ENCODE measurements at regions not wholly inside any gene's neighbourhood (a gene's known extent, or its start where the extent isn't known, plus 50 kb on each side); places are given as distances from the start of the nearest gene placed in this dataset.

- DNase-seq (ENCODE audit: low spot score), result no peak
Measured at GRCh38 chr14:105844047-105844630, 317.8 kb downstream of the TMEM121 start.

- peak; percentile 58 for DNase-seq (ENCODE audit: low spot score)
Measured at GRCh38 chr14:105844810-105845724, 318.7 kb downstream of the TMEM121 start.

GRCh38 chr14:105845725-105846309 is 319.4 kb downstream of the TMEM121 start:
- DNase-seq (ENCODE audit: low spot score), result no peak

- no peak for DNase-seq (ENCODE audit: low spot score)
Measured at GRCh38 chr14:105846312-105846711, 319.9 kb downstream of the TMEM121 start.

DNA sequence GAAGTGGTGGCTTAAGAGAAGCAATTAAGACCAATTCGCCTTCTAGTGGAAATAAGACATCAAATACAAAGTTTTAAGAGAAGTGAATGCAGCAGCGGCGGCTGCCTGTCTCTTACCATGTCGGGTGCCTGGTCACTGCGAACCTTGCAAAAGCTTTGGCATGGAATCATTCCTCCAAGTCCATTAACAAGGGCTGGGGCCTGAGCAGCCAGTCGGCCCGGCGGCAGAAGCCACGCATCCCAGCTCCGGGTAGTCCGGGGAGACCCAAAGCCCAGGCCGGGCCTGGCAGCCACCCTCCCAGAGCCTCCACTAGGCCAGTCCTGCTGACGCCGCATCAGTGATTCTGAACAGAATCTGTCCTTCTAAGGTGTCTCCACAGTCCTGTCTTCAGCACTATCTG is 321.0 kb downstream of the TMEM121 start:
- DNase-seq (ENCODE audit: low spot score), result no peak

- DNase-seq (ENCODE audit: low spot score), result no peak
Measured at GRCh38 chr14:105848570-105848969, 322.2 kb downstream of the TMEM121 start.

GRCh38 chr14:105849933-105850626 is 323.7 kb downstream of the TMEM121 start:
- no peak for DNase-seq (ENCODE audit: low spot score)

- no peak for DNase-seq (ENCODE audit: low spot score)
Measured at GRCh38 chr14:105850853-105851581, 324.6 kb downstream of the TMEM121 start.

GRCh38 chr14:105851716-105852377 is 325.5 kb downstream of the TMEM121 start:
- DNase-seq (ENCODE audit: low spot score), result no peak

DNA sequence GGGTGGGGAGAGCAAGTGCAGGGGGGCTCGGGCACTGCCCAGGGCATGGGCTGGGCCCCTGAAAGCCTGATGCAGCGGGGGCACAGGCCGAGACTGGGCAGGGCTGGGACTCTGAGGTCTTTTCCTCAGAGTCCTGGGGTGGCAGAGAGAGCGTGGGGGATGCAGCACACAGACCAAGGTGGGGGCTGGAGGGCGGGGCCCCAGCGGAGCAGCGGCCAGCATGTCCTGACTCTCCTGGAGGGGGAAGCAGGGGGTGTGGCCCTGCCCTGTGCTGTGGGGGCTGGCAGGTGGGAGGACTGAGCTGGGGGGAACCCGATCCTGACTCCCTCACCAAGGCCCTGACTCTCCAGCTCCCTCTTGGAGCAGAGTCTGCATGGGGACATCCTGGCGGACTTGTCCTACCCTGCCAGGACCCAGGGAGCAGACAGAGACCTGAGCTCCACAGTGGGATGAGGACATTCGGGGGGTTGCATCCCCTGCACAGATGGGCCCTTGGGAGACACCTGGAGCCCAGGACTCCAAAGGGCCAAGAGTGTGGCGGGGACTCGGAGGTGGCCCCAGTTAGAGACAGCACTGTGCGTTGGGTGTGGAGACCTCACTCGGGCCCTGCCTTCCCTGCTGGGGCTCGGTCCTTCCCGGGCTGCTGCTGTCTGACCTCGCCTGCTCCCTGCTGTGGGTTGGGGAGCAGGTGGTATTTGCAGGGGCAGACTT is 326.1 kb downstream of the TMEM121 start:
- DNase-seq (ENCODE audit: low spot score), result no peak

- no peak for DNase-seq (ENCODE audit: low spot score)
Measured at GRCh38 chr14:105853089-105853906, 326.9 kb downstream of the TMEM121 start.

DNA sequence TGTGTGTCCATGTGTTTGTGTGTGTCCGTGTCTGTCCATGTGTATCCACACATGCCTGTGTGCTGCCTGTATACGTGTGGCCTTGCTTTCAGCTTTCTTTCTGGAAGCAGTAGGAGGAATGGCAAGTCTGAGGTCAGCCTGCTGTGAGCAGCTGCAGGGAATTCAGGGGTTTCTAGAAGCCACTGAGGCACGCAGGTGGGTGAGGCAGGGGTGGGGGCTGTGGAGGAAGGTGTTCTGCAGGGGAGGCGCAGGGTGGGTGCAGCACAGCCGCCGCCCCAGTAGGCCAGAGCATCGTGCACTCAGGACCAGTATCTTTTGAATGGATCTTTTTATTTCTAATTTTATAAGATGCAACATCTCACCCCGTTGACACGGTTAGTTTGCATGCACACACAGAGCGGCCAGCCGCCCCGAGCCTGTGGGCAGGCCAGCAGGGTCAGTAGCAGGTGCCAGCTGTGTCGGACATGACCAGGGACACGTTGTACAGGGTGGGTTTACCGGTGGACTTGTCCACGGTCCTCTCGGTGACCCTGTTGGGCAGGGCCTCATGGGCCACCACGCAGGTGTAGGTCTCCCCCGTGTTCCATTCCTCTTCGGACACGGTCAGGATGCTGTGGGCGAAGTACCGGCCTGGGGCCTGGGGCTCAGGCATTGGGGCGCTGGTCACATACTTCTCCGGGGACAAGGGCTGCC is 327.7 kb downstream of the TMEM121 start:
- no peak for DNase-seq (ENCODE audit: low spot score)

GRCh38 chr14:105854600-105855245 is 328.3 kb downstream of the TMEM121 start:
- no peak for DNase-seq (ENCODE audit: low spot score)

GRCh38 chr14:105855246-105855892 is 329.0 kb downstream of the TMEM121 start:
- DNase-seq (ENCODE audit: low spot score), result no peak

DNA sequence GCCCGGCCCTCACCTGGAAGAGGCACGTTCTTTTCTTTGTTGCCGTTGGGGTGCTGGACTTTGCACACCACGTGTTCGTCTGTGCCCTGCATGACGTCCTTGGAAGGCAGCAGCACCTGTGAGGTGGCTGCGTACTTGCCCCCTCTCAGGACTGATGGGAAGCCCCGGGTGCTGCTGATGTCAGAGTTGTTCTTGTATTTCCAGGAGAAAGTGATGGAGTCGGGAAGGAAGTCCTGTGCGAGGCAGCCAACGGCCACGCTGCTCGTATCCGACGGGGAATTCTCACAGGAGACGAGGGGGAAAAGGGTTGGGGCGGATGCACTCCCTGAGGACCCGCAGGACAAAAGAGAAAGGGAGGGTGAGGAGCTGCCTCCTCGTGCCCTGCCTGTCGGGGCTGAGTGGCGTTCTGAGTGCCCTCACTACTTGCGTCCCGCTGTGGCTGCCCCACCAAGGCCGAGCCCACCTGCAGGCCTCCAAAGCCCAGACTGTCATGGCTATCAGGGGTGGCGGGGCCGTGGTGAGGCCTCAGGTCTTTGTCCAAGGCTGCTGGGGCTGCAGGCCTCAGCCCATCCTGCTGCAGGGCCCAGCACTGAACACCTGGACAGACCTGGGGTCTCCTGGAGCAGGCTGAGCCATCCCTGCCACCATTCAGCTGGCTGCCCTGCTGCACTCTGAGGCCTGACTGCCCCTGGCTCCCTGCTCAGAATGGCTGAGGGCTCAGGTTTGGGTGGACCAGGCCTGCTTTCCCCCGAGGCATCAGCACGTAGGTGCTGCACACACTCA is 329.7 kb downstream of the TMEM121 start:
- DNase-seq (ENCODE audit: low spot score), result no peak

DNA sequence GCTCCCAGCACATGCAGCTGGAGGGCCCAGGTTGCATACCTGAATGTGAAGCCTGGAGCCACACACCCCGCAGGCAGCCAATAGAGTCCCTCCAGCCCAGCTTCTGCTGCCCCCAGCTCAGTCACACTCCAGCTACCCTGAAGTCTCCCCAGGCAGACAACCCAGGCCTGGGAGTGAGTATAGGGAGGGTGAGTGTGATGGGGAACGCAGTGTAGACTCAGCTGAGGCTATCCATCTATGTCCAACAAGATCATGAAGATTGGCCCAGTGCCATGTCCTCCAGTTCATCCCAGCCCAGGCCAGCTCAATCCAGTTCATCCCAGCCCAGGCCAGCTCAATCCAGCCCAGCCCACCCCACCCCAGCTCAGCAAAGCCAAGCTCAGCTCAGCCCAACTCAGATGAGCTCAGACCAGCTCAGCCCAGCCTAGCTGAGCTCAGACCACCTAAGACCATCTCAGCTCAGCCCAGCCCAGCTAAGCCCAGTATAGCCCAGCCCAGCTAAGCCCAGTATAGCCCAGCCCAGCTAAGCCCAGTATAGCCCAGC is 330.4 kb downstream of the TMEM121 start:
- no peak for DNase-seq (ENCODE audit: low spot score)
